ENCODE measurements at regions not wholly inside any gene's neighbourhood (a gene's known extent, or its start where the extent isn't known, plus 50 kb on each side); places are given as distances from the start of the nearest gene placed in this dataset.

DNA sequence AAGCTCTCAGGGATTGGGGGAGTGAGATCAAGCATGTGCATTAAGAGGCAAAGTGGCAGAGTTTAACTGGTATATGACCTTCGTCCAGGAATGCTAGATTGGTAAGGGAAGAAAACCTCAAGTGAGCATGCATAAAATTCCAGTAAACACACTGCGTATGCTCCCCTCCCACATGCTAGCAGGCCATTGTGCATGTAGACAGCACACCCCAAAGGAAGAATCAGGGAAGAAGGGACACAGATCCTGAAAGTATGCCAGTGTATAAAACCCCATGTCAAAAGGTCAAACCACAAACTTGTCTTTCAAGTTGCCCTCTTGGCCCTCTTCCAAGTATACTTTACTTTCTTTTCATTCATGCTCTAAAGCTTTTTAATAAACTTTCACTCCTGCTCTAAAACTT, 405.2 kb upstream of the CNKSR2 start:
- TF ChIP-seq CTCF (conservative IDR thresholded peaks at IDR 0.05 in 1 of 2, IDR thresholded peaks at IDR 0.05 in 1 of 2; ENCODE audit: extremely low read depth in 1 of 2, insufficient read depth in 1 of 2, low read depth in 1 of 2, low read length in 2 of 2), result no peak
- no peak for TF ChIP-seq EZH2 (IDR thresholded peaks at IDR 0.05; ENCODE audit: borderline replicate concordance, low read length)

All from mammary epithelial cell (primary cell).